OCI-LY1 (cell line): ENCODE measurements at regions not wholly inside any gene's neighbourhood (a gene's known extent, or its start where the extent isn't known, plus 50 kb on each side); places are given as distances from the start of the nearest gene placed in this dataset.

Experiments
- H2AFZ ChIP-seq: fragments of 200-600 bp; sonication (generic), shearing (Covaris generic); 2 replicates; pipeline ENCODE4 v1.6.0; 2014; ENCODE audit warnings: antibody characterized with exemption, mild to moderate bottlenecking, low read length
- H3F3A ChIP-seq: fragments of 200-600 bp; sonication (generic), shearing (Covaris generic); 2 replicates; pipeline ENCODE4 v1.6.0; 2014; ENCODE audit warnings: mild to moderate bottlenecking, antibody characterized with exemption, low read length, moderate library complexity; ENCODE audit not compliant: insufficient read depth
- H3K27ac ChIP-seq: fragments of 200-600 bp; sonication (generic); 2 replicates; pipeline ENCODE4 v1.5.1; 2014; ENCODE audit warnings: low read length, mixed run types, mild to moderate bottlenecking, low read depth; ENCODE audit not compliant: poor library complexity, severe bottlenecking
- H3K27me3 ChIP-seq: fragments of 200-600 bp; sonication (generic); 2 replicates; pipeline ENCODE4 v1.6.0; 2014; ENCODE audit warnings: antibody characterized with exemption, mild to moderate bottlenecking, low read length, moderate library complexity; ENCODE audit not compliant: insufficient read depth
- H3K36me3 ChIP-seq: fragments of 200-600 bp; sonication (generic); 2 replicates; pipeline ENCODE4 v1.6.1; 2014; ENCODE audit warnings: mild to moderate bottlenecking, antibody characterized with exemption, low read length, moderate library complexity, mixed read lengths; ENCODE audit not compliant: insufficient read depth
- H3K4me1 ChIP-seq: fragments of 200-600 bp; sonication (generic); 2 replicates; pipeline ENCODE4 v1.5.1; 2014; ENCODE audit warnings: mild to moderate bottlenecking, low read length, moderate library complexity; ENCODE audit not compliant: insufficient read depth, severe bottlenecking
- H3K4me2 ChIP-seq: fragments of 200-600 bp; sonication (generic), shearing (Covaris generic); 2 replicates; pipeline ENCODE4 v1.6.1; 2014; ENCODE audit warnings: low read length
- H3K4me3 ChIP-seq: fragments of 200-600 bp; sonication (generic); 2 replicates; pipeline ENCODE4 v1.5.1; 2014; ENCODE audit warnings: low read length, low read depth, mild to moderate bottlenecking, mixed read lengths; ENCODE audit not compliant: poor library complexity, severe bottlenecking
- H3K79me2 ChIP-seq: fragments of 200-600 bp; shearing (Covaris generic); 2 replicates; pipeline ENCODE4 v1.6.1; 2016; ENCODE audit warnings: mixed run types, low read length, mixed read lengths; ENCODE audit not compliant: insufficient read depth
- H3K9ac ChIP-seq: fragments of 200-600 bp; sonication (generic), shearing (Covaris generic); 2 replicates; pipeline ENCODE4 v1.6.1; 2014; ENCODE audit warnings: mild to moderate bottlenecking, low read length, mixed read lengths
- H3K9me2 ChIP-seq: fragments of 200-600 bp; sonication (generic), shearing (Covaris generic); 2 replicates; pipeline ENCODE4 v1.6.1; 2014; ENCODE audit warnings: low read depth, mild to moderate bottlenecking, low read length, mixed read lengths
- H3K9me3 ChIP-seq: fragments of 200-600 bp; shearing (Covaris generic); 2 replicates; pipeline ENCODE4 v1.6.1; 2014; ENCODE audit warnings: low read length, mixed read lengths
- H4K20me1 ChIP-seq: fragments of 200-600 bp; sonication (generic), shearing (Covaris generic); 2 replicates; pipeline ENCODE4 v1.6.0; 2016; ENCODE audit warnings: mild to moderate bottlenecking, low read length; ENCODE audit not compliant: insufficient read depth
- CTCF ChIP-seq: fragments of 200-600 bp; sonication (generic), shearing (Covaris generic); IDR thresholded peaks from 2 replicates; pipeline ENCODE4 v1.5.1; 2017; ENCODE audit warnings: mild to moderate bottlenecking, antibody characterized with exemption, low read length, moderate library complexity, mixed read lengths
- EZH2 ChIP-seq: fragments of 200-600 bp; sonication (generic), shearing (Covaris generic); IDR thresholded peaks from 2 replicates; pipeline ENCODE4 v1.8.0; 2017; ENCODE audit warnings: borderline replicate concordance, mixed run types, mild to moderate bottlenecking, antibody characterized with exemption, low read length, moderate library complexity, mixed read lengths

DNA sequence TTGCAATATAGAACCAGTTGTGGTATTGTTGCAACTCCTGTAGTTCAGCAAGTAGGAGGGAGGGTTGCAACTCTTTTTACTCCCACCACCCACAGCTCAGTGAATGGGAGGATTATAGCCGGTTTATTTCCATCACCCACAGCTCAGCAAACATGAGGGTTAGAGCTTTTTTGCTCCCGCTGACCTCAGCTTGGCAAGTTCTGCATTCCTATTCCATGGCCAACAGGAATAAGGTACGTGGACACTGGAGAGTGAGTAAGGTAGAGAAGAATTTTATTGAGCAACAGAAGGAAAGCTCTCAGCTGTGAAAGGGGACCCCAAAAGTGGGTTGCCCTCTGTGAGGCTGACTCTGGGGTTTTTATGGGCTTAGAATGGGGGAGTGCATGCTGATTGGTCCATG is 167.1 kb upstream of the SMIM30 start:
- no peaks in the 10 kb centered on the region for H4K20me1 ChIP-seq
- H3K4me3 ChIP-seq = no peak overlapping the region
- H3F3A ChIP-seq = no peaks in the 10 kb centered on the region
- H3K9me2 ChIP-seq = no peaks in the 10 kb centered on the region
- no peaks in the 10 kb centered on the region for H3K9me3 ChIP-seq
- TF ChIP-seq CTCF (no peak), EZH2 (no peak)
- no peak overlapping the region for H2AFZ ChIP-seq
- H3K9ac ChIP-seq = no peak overlapping the region
- no peaks in the 10 kb centered on the region for H3K79me2 ChIP-seq
- no peaks in the 10 kb centered on the region for H3K27me3 ChIP-seq
- no peak overlapping the region for H3K27ac ChIP-seq
- H3K4me1 ChIP-seq = no peaks in the 10 kb centered on the region
- H3K4me2 ChIP-seq = no peak overlapping the region
- H3K36me3 ChIP-seq = no peaks in the 10 kb centered on the region

DNA sequence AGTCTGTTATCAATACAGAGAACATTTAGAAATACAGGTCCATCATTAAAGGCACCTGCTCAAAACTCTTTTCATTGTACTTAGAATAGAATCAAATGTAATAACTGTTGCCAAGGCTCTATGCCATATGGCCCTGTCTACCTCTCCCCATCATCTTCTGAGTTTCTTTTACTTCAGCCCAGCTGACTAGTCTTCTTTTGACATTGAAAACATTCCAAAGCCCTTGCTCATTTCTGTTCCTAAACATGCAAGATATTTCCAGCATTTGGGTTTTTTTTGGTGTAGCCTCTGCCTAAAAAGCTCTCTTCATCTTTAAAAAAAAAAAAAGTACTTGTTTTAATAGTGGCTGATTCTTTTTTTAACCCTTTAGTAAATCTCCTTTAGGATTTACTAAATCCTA is 165.5 kb upstream of the SMIM30 start:
- Histone ChIP-seq H3K9me2 (no peaks in the 10 kb centered on the region), H3K79me2 (no peaks in the 10 kb centered on the region), H3K9ac (no peak overlapping the region), H3K4me2 (no peak overlapping the region), H3K36me3 (no peaks in the 10 kb centered on the region), H3K4me3 (no peak overlapping the region), H2AFZ (no peak overlapping the region), H3K27ac (no peak overlapping the region), H3F3A (no peaks in the 10 kb centered on the region), H4K20me1 (no peaks in the 10 kb centered on the region), H3K4me1 (no peaks in the 10 kb centered on the region), H3K9me3 (no peaks in the 10 kb centered on the region), H3K27me3 (no peaks in the 10 kb centered on the region)
- no peak for TF ChIP-seq CTCF
- no peak for TF ChIP-seq EZH2

DNA sequence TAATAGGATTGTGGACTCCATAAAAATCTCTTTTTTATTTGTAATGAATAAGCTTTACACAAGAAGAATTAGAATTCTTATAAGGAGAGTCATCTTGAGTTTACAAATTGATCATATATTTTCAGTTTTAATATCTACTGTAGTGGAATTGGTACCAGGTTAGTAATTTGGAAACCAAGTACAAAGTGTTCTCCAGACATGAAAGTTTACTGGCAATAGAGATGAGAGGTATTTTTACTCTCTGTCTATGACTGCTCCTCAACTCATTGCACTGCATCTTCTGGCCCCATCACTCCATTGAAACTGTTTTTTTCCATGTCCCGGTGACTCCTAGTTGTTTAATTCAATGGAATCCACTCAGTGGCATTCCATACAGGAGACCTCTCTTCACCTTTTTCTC is 164.5 kb upstream of the SMIM30 start:
- no peaks in the 10 kb centered on the region for H3K36me3 ChIP-seq
- H3K9me3 ChIP-seq = no peaks in the 10 kb centered on the region
- no peaks in the 10 kb centered on the region for H4K20me1 ChIP-seq
- no peak overlapping the region for H3K4me3 ChIP-seq
- H2AFZ ChIP-seq = no peak overlapping the region
- H3K4me1 ChIP-seq = no peaks in the 10 kb centered on the region
- no peak overlapping the region for H3K27ac ChIP-seq
- no peaks in the 10 kb centered on the region for H3K27me3 ChIP-seq
- H3F3A ChIP-seq = no peaks in the 10 kb centered on the region
- no peaks in the 10 kb centered on the region for H3K9me2 ChIP-seq
- H3K4me2 ChIP-seq = no peak overlapping the region
- no peak for TF ChIP-seq CTCF
- TF ChIP-seq EZH2 = no peak
- H3K9ac ChIP-seq = no peak overlapping the region
- H3K79me2 ChIP-seq = no peaks in the 10 kb centered on the region
